Karpas-422 (cell line): ENCODE measurements at regions not wholly inside any gene's neighbourhood (a gene's known extent, or its start where the extent isn't known, plus 50 kb on each side); places are given as distances from the start of the nearest gene placed in this dataset.

Experiments
- small RNA-seq: library from RNA; depleted of rRNA; stranded (forward); fragments of <200 nt; gene quantifications from one replicate; pipeline ENCODE3, GENCODE V24; 2014

Small RNA genes lying in the stretch of these regions (small RNA-seq; reads per million reads assigned to genes)
- 0.12 reads per million for gene RN7SL151P
